HepG2 (cell line): ENCODE measurements at regions not wholly inside any gene's neighbourhood (a gene's known extent, or its start where the extent isn't known, plus 50 kb on each side); places are given as distances from the start of the nearest gene placed in this dataset.

Source experiments
- ATAC-seq: fragments of 200-7000 bp; cut with Tn5 transposase; 3 replicates; pipeline ENCODE4 v1.9.1; 2020; ENCODE audit warnings: mild to moderate bottlenecking, moderate library complexity
- BruUV-seq: library from RNA; stranded (reverse); fragments of 400-500 nt; replicated peaks from 2 replicates; lab custom pipeline; 2021; lab: Mats Ljungman, UMichigan
- CTCF ChIA-PET: fragments of 300-600 bp; formaldehyde crosslinking; extraction: SDS; loops from one replicate; lab custom pipeline; 2021; ENCODE audit warnings: low total read pairs, inconsistent platforms, low intra/inter-chr PET ratio; lab: Yijun Ruan, JAX
- POLR2A ChIA-PET: fragments of 350-600 bp; sonication (Branson Sonifier 250); formaldehyde crosslinking; loops from one replicate; lab custom pipeline; 2020; ENCODE audit warnings: antibody characterized with exemption, inconsistent platforms; lab: Yijun Ruan, JAX
- DNase-seq: peaks from one replicate; pipeline ENCODE4 v3.0.0-alpha.2; 2015; ENCODE audit warnings: low spot score
- FAIRE-seq: peaks from 3 replicates; lab custom pipeline; 2011; peaks lifted over from hg19 to GRCh38; lab: Jason Lieb, UNC
- H2AFZ ChIP-seq: one replicate; pipeline ENCODE4 v1.6.1; 2011; ENCODE audit warnings: low read length, inconsistent platforms
- H3K27ac ChIP-seq: fragments of 300-600 bp; 3 replicates; pipeline ENCODE4 v1.8.0; 2011; ENCODE audit warnings: mixed run types, mild to moderate bottlenecking, mixed read lengths, low read length, inconsistent platforms; ENCODE audit not compliant: insufficient read depth; ENCODE audit errors: extremely low read length
- H3K27me3 ChIP-seq, 2 experiments: fragments of 200-600 bp in 1 of 2; 2 replicates in 1 of 2; 3 replicates in 1 of 2; pipeline versions ENCODE4 v1.6.0 to v1.8.0; 2011; ENCODE audit warnings: low read length in 2 of 2, mild to moderate bottlenecking in 2 of 2, moderate library complexity in 2 of 2, inconsistent platforms in 1 of 2; ENCODE audit not compliant: insufficient read depth in 2 of 2, control insufficient read depth in 1 of 2
- H3K36me3 ChIP-seq, 2 experiments: fragments of 200-600 bp in 1 of 2; replicated peaks in 1 of 2; 2 replicates in 1 of 2; 3 replicates in 1 of 2; pipeline versions ENCODE4 v1.5.1 to v1.8.0; 2011; ENCODE audit warnings: low read length in 2 of 2, inconsistent platforms in 1 of 2; ENCODE audit not compliant: insufficient read depth in 2 of 2, control insufficient read depth in 1 of 2
- H3K4me1 ChIP-seq: 2 replicates; pipeline ENCODE4 v1.5.1; 2012; ENCODE audit warnings: low read length, inconsistent platforms; ENCODE audit not compliant: insufficient read depth
- H3K4me2 ChIP-seq: 2 replicates; pipeline ENCODE4 v1.6.0; 2011; ENCODE audit warnings: low read depth, low read length, inconsistent platforms
- H3K4me3 ChIP-seq, 3 experiments: fragments of 200-600 bp in 1 of 3; sonication (generic), shearing (Covaris generic) in 1 of 3; replicated peaks in 1 of 3; 2 replicates each; pipeline ENCODE4 v1.5.1; 2011 to 2016; ENCODE audit warnings: low read length in 3 of 3, inconsistent platforms in 2 of 3, low read depth in 2 of 3, mild to moderate bottlenecking in 2 of 3, control low read depth in 1 of 3, mixed read lengths in 1 of 3; ENCODE audit not compliant: insufficient read depth in 1 of 3
- H3K79me2 ChIP-seq: one replicate; pipeline ENCODE4 v1.6.1; 2011; ENCODE audit warnings: low read length, inconsistent platforms; ENCODE audit not compliant: insufficient read depth
- H3K9ac ChIP-seq: 2 replicates; pipeline ENCODE4 v1.6.0; 2011; ENCODE audit warnings: mild to moderate bottlenecking, low read depth, low read length, inconsistent platforms; ENCODE audit not compliant: insufficient read depth
- H3K9me3 ChIP-seq: 2 replicates; pipeline ENCODE4 v1.5.1; 2012; ENCODE audit warnings: mild to moderate bottlenecking, low read length
- H4K20me1 ChIP-seq: 2 replicates; pipeline ENCODE4 v1.6.0; 2011; ENCODE audit warnings: inconsistent platforms, mild to moderate bottlenecking, low read length, moderate library complexity; ENCODE audit not compliant: insufficient read depth
- ATAD3A ChIP-seq: sonication (generic); formaldehyde crosslinking; IDR thresholded peaks from 2 replicates; pipeline ENCODE4 v1.4.0; 2020; ENCODE audit warnings: missing genetic modification reagents
- ATF2 ChIP-seq: sonication (generic); formaldehyde crosslinking; IDR thresholded peaks from 2 replicates; pipeline ENCODE4 v1.4.0; 2020; ENCODE audit warnings: missing genetic modification reagents
- GATAD2A ChIP-seq: IDR thresholded peaks from 2 replicates; pipeline ENCODE4 v1.6.1; 2016
- ISL2 ChIP-seq: sonication (generic); formaldehyde crosslinking; IDR thresholded peaks from 2 replicates; pipeline ENCODE4 v1.5.0; 2020; ENCODE audit warnings: missing genetic modification reagents
- NCOA5 ChIP-seq: sonication (generic); formaldehyde crosslinking; IDR thresholded peaks from 2 replicates; pipeline ENCODE4 v1.4.0; 2020; ENCODE audit warnings: missing genetic modification reagents
- XBP1 ChIP-seq: sonication (generic); formaldehyde crosslinking; IDR thresholded peaks from 2 replicates; pipeline ENCODE4 v1.5.0; 2020; ENCODE audit warnings: missing genetic modification reagents
- WGBS: methylation state at CpG from one replicate; pipeline ENCODE4 v1.1.6; 2017; ENCODE audit warnings: low lambda C conversion rate; 5-methylcytosine and 5-hydroxymethylcytosine counted together
- in situ Hi-C: cut with HindIII; loops from 2 replicates; pipeline ENCODE4 v1.10.0; 2017; ENCODE audit warnings: low pct_unique_long_range_greater_than_20kb; ENCODE audit not compliant: extremely low pct_ligation_motif_present
- intact Hi-C: fragments of 100-400 bp; cut with micrococcal nuclease; formaldehyde crosslinking; loops from one replicate; pipeline ENCODE4 v1.10.0; 2022; ENCODE audit not compliant: unreplicated experiment
- TF ChIP-seq, protein P1 (sequence below): sonication (generic); formaldehyde crosslinking; IDR thresholded peaks from 2 replicates; pipeline ENCODE4 v1.5.0; 2020; ENCODE audit warnings: missing genetic modification reagents
- TF ChIP-seq, protein P2 (sequence below): sonication (generic); formaldehyde crosslinking; IDR thresholded peaks from 2 replicates; pipeline ENCODE4 v1.4.0; 2020; ENCODE audit warnings: missing genetic modification reagents
- TF ChIP-seq, protein P3 (sequence below): sonication (generic); formaldehyde crosslinking; IDR thresholded peaks from 2 replicates; pipeline ENCODE4 v1.5.0; 2020; ENCODE audit warnings: missing genetic modification reagents
- TF ChIP-seq, protein P4 (sequence below): sonication (generic); formaldehyde crosslinking; IDR thresholded peaks from 2 replicates; pipeline ENCODE4 v1.8.1; 2023; ENCODE audit warnings: mild to moderate bottlenecking, missing genetic modification reagents

- TF ChIP-seq, protein P1, sequence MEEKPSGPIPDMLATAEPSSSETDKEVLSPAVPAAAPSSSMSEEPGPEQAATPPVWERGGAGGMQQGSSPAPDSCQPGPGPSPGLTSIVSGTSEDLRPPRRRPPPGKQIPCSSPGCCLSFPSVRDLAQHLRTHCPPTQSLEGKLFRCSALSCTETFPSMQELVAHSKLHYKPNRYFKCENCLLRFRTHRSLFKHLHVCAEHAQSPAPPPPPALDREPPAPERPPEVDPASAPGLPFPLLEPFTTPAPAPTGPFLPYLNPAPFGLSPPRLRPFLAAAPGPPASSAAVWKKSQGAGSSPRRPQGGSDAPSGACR (CRISPR knock-in tag) = no peak
- no peak for TF ChIP-seq ISL2 (CRISPR knock-in tag)
Measured at GRCh38 chr4:81923140-81923539, 450.7 kb downstream of the HNRNPD start (continued).

DNA sequence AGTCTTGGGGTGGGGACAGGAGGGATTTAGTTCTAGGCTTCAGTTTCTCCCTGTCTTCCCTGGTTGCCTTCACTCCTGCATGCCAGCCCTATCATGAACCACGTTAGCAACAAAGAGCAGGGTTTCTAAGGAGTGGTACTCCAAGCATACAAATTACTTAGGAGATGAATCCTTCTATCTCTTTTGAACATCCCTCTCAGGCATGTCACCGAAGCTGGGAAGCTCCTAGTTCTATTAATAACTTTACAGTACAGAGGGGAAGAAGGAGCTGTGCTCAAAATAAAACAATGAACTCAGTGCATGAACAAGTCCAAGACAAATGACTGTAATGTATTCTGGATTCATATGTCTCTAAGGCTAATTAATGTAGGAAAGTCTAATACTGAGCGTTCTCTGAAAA is 450.6 kb upstream of the RASGEF1B start:
- no peak for ATAC-seq
- no peaks in the 10 kb centered on the region for H4K20me1 ChIP-seq
- no peaks in the 10 kb centered on the region for H3K4me1 ChIP-seq
- no peaks in the 10 kb centered on the region for H3K79me2 ChIP-seq
- CTCF ChIA-PET = no interaction called here
- BruUV-seq = no TSS peak
- no peak for TF ChIP-seq XBP1 (CRISPR knock-in tag)
- TF ChIP-seq, protein P2, sequence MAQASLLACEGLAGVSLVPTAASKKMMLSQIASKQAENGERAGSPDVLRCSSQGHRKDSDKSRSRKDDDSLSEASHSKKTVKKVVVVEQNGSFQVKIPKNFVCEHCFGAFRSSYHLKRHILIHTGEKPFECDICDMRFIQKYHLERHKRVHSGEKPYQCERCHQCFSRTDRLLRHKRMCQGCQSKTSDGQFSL (CRISPR knock-in tag) = no peak
- TF ChIP-seq, protein P3, sequence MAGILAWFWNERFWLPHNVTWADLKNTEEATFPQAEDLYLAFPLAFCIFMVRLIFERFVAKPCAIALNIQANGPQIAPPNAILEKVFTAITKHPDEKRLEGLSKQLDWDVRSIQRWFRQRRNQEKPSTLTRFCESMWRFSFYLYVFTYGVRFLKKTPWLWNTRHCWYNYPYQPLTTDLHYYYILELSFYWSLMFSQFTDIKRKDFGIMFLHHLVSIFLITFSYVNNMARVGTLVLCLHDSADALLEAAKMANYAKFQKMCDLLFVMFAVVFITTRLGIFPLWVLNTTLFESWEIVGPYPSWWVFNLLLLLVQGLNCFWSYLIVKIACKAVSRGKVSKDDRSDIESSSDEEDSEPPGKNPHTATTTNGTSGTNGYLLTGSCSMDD (CRISPR knock-in tag) = no peak
- TF ChIP-seq, protein P4, sequence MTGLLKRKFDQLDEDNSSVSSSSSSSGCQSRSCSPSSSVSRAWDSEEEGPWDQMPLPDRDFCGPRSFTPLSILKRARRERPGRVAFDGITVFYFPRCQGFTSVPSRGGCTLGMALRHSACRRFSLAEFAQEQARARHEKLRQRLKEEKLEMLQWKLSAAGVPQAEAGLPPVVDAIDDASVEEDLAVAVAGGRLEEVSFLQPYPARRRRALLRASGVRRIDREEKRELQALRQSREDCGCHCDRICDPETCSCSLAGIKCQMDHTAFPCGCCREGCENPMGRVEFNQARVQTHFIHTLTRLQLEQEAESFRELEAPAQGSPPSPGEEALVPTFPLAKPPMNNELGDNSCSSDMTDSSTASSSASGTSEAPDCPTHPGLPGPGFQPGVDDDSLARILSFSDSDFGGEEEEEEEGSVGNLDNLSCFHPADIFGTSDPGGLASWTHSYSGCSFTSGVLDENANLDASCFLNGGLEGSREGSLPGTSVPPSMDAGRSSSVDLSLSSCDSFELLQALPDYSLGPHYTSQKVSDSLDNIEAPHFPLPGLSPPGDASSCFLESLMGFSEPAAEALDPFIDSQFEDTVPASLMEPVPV (CRISPR knock-in tag) = no peak
- TF ChIP-seq GATAD2A = no peak
- TF ChIP-seq ATAD3A (CRISPR knock-in tag) = no peak
- TF ChIP-seq NCOA5 (CRISPR knock-in tag) = no peak
- TF ChIP-seq ATF2 (CRISPR knock-in tag) = no peak
- TF ChIP-seq, all 625 proteins: peak for 0
- H3K36me3 ChIP-seq = no peaks in the 10 kb centered on the region
- intact Hi-C loops (no loop called here), in situ Hi-C loops (no loop called here)
- POLR2A ChIA-PET = no interaction called here
- H3K27me3 ChIP-seq = no peaks in the 10 kb centered on the region
- H3K4me2 ChIP-seq = no peak overlapping the region
- WGBS = 1% methylated on average over 3 of the region's 3 CpGs
- H3K4me3 ChIP-seq = no peak overlapping the region
- H2AFZ ChIP-seq = no peak overlapping the region
- H3K9me3 ChIP-seq = no peaks in the 10 kb centered on the region
- DNase-seq (no peak), FAIRE-seq (no peak)
- no peak overlapping the region for H3K9ac ChIP-seq
- H3K27ac ChIP-seq = no peak overlapping the region
